H1 (cell line): ENCODE measurements at regions not wholly inside any gene's neighbourhood (a gene's known extent, or its start where the extent isn't known, plus 50 kb on each side); places are given as distances from the start of the nearest gene placed in this dataset.

Experiments used
- CEBPB ChIP-seq: IDR thresholded peaks from 2 replicates; pipeline ENCODE4 v1.6.1; 2012; ENCODE audit warnings: low read depth, low read length
- CHD2 ChIP-seq: IDR thresholded peaks from 2 replicates; pipeline ENCODE4 v1.6.1; 2012; ENCODE audit warnings: low read length, improper control_type of control experiment
- CREB1 ChIP-seq: IDR thresholded peaks from 2 replicates; pipeline ENCODE4 v1.6.1; 2012; ENCODE audit warnings: inconsistent platforms
- JUND ChIP-seq: IDR thresholded peaks from 2 replicates; pipeline ENCODE4 v1.6.1; 2011; ENCODE audit warnings: mild to moderate bottlenecking, improper control_type of control experiment, low read length
- KDM5A ChIP-seq: fragments of 200-600 bp; IDR thresholded peaks from 2 replicates; pipeline ENCODE4 v1.7.1; 2012; ENCODE audit warnings: mild to moderate bottlenecking, low read length, inconsistent platforms, mixed read lengths
- POLR2A ChIP-seq, 2 experiments: IDR thresholded peaks; 1 replicate in 1 of 2; 2 replicates in 1 of 2; pipeline ENCODE4 v1.6.1; 2011; ENCODE audit warnings: low read depth in 2 of 2, low read length in 2 of 2, mild to moderate bottlenecking in 2 of 2; ENCODE audit errors: control extremely low read depth in 1 of 2
- POLR2AphosphoS5 ChIP-seq: IDR thresholded peaks from 2 replicates; pipeline ENCODE4 v1.6.1; 2011; ENCODE audit warnings: low read depth, low read length
- RAD21 ChIP-seq, 2 experiments: IDR thresholded peaks in 1 of 2; conservative IDR thresholded peaks in 1 of 2; 2 replicates each; pipeline ENCODE4 v1.6.1; 2011; ENCODE audit warnings: low read depth in 2 of 2, low read length in 2 of 2, improper control_type of control experiment in 1 of 2, inconsistent platforms in 1 of 2, mild to moderate bottlenecking in 1 of 2, moderate library complexity in 1 of 2
- RFX5 ChIP-seq: IDR thresholded peaks from 2 replicates; pipeline ENCODE4 v1.6.1; 2011; ENCODE audit warnings: low read depth, low read length, improper control_type of control experiment, borderline replicate concordance
- SP1 ChIP-seq: IDR thresholded peaks from 2 replicates; pipeline ENCODE4 v1.6.1; 2011; ENCODE audit warnings: low read depth, low read length
- TF ChIP-seq, protein P1 (sequence below), 3 experiments: IDR thresholded peaks; 1 replicate in 2 of 3; 2 replicates in 1 of 3; pipeline versions ENCODE4 v1.5.1 to v1.6.1; 2011; ENCODE audit warnings: low read length in 3 of 3, mild to moderate bottlenecking in 3 of 3, inconsistent platforms in 2 of 3, low read depth in 1 of 3, moderate library complexity in 1 of 3; ENCODE audit not compliant: insufficient read depth in 1 of 3; ENCODE audit errors: control extremely low read depth in 1 of 3

DNA sequence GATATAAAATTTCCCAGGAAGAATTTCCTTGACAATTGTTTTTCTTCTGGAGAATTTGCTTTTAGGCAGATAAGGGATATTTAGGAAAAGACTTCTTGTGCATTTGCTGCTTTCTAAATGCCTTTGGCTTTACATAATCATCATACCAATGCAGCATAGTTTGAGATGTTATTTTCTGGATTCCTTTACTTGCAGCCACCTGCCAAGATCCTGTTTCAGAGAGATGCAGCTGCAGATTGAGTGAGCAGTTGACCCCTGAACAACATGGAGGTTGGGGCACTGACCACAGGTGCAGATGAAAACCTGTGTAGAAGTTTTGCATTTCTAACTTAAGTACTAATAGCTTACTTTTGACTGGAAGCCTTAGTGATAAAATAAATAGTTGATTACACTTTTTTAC, 257.9 kb downstream of the RPIA start:
- TF ChIP-seq POLR2AphosphoS5 (no peak), KDM5A (no peak), POLR2A (IDR thresholded peaks at IDR 0.05; ENCODE audit: control extremely low read depth in 1 of 2, low read depth in 2 of 2, low read length in 2 of 2) (no peak), CEBPB (no peak), CHD2 (no peak), JUND (no peak), RFX5 (no peak), RAD21 (IDR thresholded peaks at IDR 0.05 in 1 of 2, conservative IDR thresholded peaks at IDR 0.05 in 1 of 2; ENCODE audit: low read depth in 2 of 2, low read length in 2 of 2) (no peak), CREB1 (no peak), SP1 (no peak)
- TF ChIP-seq, protein P1, sequence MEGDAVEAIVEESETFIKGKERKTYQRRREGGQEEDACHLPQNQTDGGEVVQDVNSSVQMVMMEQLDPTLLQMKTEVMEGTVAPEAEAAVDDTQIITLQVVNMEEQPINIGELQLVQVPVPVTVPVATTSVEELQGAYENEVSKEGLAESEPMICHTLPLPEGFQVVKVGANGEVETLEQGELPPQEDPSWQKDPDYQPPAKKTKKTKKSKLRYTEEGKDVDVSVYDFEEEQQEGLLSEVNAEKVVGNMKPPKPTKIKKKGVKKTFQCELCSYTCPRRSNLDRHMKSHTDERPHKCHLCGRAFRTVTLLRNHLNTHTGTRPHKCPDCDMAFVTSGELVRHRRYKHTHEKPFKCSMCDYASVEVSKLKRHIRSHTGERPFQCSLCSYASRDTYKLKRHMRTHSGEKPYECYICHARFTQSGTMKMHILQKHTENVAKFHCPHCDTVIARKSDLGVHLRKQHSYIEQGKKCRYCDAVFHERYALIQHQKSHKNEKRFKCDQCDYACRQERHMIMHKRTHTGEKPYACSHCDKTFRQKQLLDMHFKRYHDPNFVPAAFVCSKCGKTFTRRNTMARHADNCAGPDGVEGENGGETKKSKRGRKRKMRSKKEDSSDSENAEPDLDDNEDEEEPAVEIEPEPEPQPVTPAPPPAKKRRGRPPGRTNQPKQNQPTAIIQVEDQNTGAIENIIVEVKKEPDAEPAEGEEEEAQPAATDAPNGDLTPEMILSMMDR (IDR thresholded peaks at IDR 0.05; ENCODE audit: control extremely low read depth in 1 of 3, insufficient read depth in 1 of 3, low read depth in 1 of 3, low read length in 3 of 3) = no peak
